Sigmoid colon (tissue), 4 donors: ENCODE measurements at regions not wholly inside any gene's neighbourhood (a gene's known extent, or its start where the extent isn't known, plus 50 kb on each side); places are given as distances from the start of the nearest gene placed in this dataset.

Experiments
- CTCF ChIP-seq, 4 experiments: fragments of 450-650 bp in 3 of 4; fragments of 200-600 bp in 1 of 4; IDR thresholded peaks; one replicate each; pipeline ENCODE4 v1.5.1; 2016 to 2019; ENCODE audit warnings: antibody characterized with exemption in 4 of 4, mild to moderate bottlenecking in 3 of 4, moderate library complexity in 2 of 4
- EP300 ChIP-seq, 4 donors: sonication (generic); formaldehyde crosslinking; IDR thresholded peaks; one replicate each; pipeline ENCODE4 v1.6.1; 2017; ENCODE audit warnings: antibody characterized with exemption in 4 of 4
- POLR2A ChIP-seq, 2 donors: fragments of 450-650 bp; IDR thresholded peaks; one replicate each; pipeline ENCODE4 v1.6.1; 2016; ENCODE audit warnings: antibody characterized with exemption in 2 of 2, mild to moderate bottlenecking in 2 of 2, moderate library complexity in 2 of 2
- POLR2AphosphoS5 ChIP-seq, 4 donors: sonication (generic); formaldehyde crosslinking; IDR thresholded peaks; one replicate each; pipeline ENCODE4 v1.6.1; 2017; ENCODE audit warnings: antibody characterized with exemption in 4 of 4

GRCh38 chr21:22225299-22225698 lies 1227.1 kb downstream of the NCAM2 start:
- TF ChIP-seq CTCF (IDR thresholded peaks at IDR 0.05) (no peak), EP300 (IDR thresholded peaks at IDR 0.05) (no peak), POLR2AphosphoS5 (IDR thresholded peaks at IDR 0.05) (no peak), POLR2A (IDR thresholded peaks at IDR 0.05) (no peak)
